IMR-90 (cell line): ENCODE measurements at regions not wholly inside any gene's neighbourhood (a gene's known extent, or its start where the extent isn't known, plus 50 kb on each side); places are given as distances from the start of the nearest gene placed in this dataset.

Source experiments
- ATAC-seq: fragments of 200-7000 bp; cut with Tn5 transposase; 2 replicates; pipeline ENCODE4 v1.9.1; 2020; ENCODE audit warnings: low read depth, mild to moderate bottlenecking, moderate library complexity
- BruUV-seq: library from RNA; stranded (reverse); fragments of 400-500 nt; replicated peaks from 2 replicates; lab custom pipeline; 2021; lab: Mats Ljungman, UMichigan
- CTCF ChIA-PET: fragments of 300-600 bp; formaldehyde crosslinking; extraction: SDS; loops from one replicate; lab custom pipeline; 2021; ENCODE audit warnings: antibody characterized with exemption; lab: Yijun Ruan, JAX
- POLR2A ChIA-PET: fragments of 300-600 bp; sonication (Branson Sonifier 250); formaldehyde crosslinking; loops from one replicate; lab custom pipeline; 2022; ENCODE audit warnings: antibody characterized with exemption; ENCODE audit not compliant: unreplicated experiment; lab: Charles Lee
- DNase-seq: peaks from one replicate; pipeline ENCODE4 v3.0.0; 2013
- H2AFZ ChIP-seq: replicated peaks from 2 replicates; pipeline ENCODE3; 2013; ENCODE audit warnings: low read length, mild to moderate bottlenecking; ENCODE audit not compliant: poor library complexity
- H2AK5ac ChIP-seq: 2 replicates; pipeline ENCODE4 v1.6.1; 2013; ENCODE audit warnings: low read depth, low read length, inconsistent platforms
- H2AK9ac ChIP-seq: replicated peaks from 2 replicates; pipeline ENCODE3; 2013; ENCODE audit warnings: mild to moderate bottlenecking, low read depth, low read length, moderate library complexity; ENCODE audit not compliant: poor library complexity
- H2BK120ac ChIP-seq: 2 replicates; pipeline ENCODE4 v1.6.1; 2013; ENCODE audit warnings: low read depth, low read length, inconsistent platforms
- H2BK15ac ChIP-seq: 3 replicates; pipeline ENCODE4 v1.6.1; 2013; ENCODE audit warnings: low read depth, low read length, inconsistent platforms
- H2BK20ac ChIP-seq: 2 replicates; pipeline ENCODE4 v1.6.1; 2013; ENCODE audit warnings: low read depth, mild to moderate bottlenecking, inconsistent platforms, low read length, moderate library complexity
- H2BK5ac ChIP-seq: 2 replicates; pipeline ENCODE4 v1.6.1; 2013; ENCODE audit warnings: mild to moderate bottlenecking, low read depth, low read length, inconsistent platforms; ENCODE audit not compliant: poor library complexity, severe bottlenecking
- H3K14ac ChIP-seq: replicated peaks from 2 replicates; pipeline ENCODE4 v1.6.1; 2013; ENCODE audit warnings: low read depth, low read length, inconsistent platforms
- H3K18ac ChIP-seq: 2 replicates; pipeline ENCODE4 v1.6.1; 2013; ENCODE audit warnings: low read depth, low read length, control low read depth
- H3K23ac ChIP-seq: 2 replicates; pipeline ENCODE4 v1.6.1; 2013; ENCODE audit warnings: low read depth, low read length, inconsistent platforms
- H3K27ac ChIP-seq: 2 replicates; pipeline ENCODE4 v1.5.1; 2013; ENCODE audit warnings: mild to moderate bottlenecking, control low read depth, low read length; ENCODE audit not compliant: insufficient read depth
- H3K27me3 ChIP-seq: 2 replicates; pipeline ENCODE4 v1.6.1; 2013; ENCODE audit warnings: low read length; ENCODE audit not compliant: control insufficient read depth, insufficient read depth
- H3K36me3 ChIP-seq: 2 replicates; pipeline ENCODE4 v1.6.1; 2013; ENCODE audit warnings: low read length, mixed read lengths; ENCODE audit not compliant: control insufficient read depth, insufficient read depth
- H3K4ac ChIP-seq: 2 replicates; pipeline ENCODE4 v1.6.1; 2013; ENCODE audit warnings: low read depth, low read length, inconsistent platforms
- H3K4me1 ChIP-seq: 2 replicates; pipeline ENCODE4 v1.6.1; 2013; ENCODE audit warnings: low read length, mixed read lengths; ENCODE audit not compliant: control insufficient read depth, insufficient read depth
- H3K4me2 ChIP-seq: 2 replicates; pipeline ENCODE4 v1.6.1; 2013; ENCODE audit warnings: low read depth, mild to moderate bottlenecking, control low read depth, low read length, moderate library complexity
- H3K4me3 ChIP-seq: 2 replicates; pipeline ENCODE4 v1.5.1; 2013; ENCODE audit warnings: low read depth, mild to moderate bottlenecking, control low read depth, low read length, moderate library complexity; ENCODE audit not compliant: insufficient read depth
- H3K56ac ChIP-seq: 2 replicates; pipeline ENCODE4 v1.6.1; 2013; ENCODE audit warnings: low read length, inconsistent platforms; ENCODE audit not compliant: insufficient read depth; ENCODE audit errors: extremely low read depth
- H3K79me1 ChIP-seq, 2 experiments: 2 replicates each; pipeline ENCODE4 v1.6.1; 2013; ENCODE audit warnings: low read length in 2 of 2, inconsistent platforms in 1 of 2, low read depth in 1 of 2
- H3K9ac ChIP-seq: 2 replicates; pipeline ENCODE4 v1.6.1; 2013; ENCODE audit warnings: low read depth, low read length, control low read depth
- H3K9me1 ChIP-seq: 2 replicates; pipeline ENCODE4 v1.6.1; 2013; ENCODE audit warnings: low read length, inconsistent platforms; ENCODE audit not compliant: insufficient read depth
- H3K9me3 ChIP-seq: 2 replicates; pipeline ENCODE4 v1.6.1; 2013; ENCODE audit warnings: low read length; ENCODE audit not compliant: control insufficient read depth, insufficient read depth
- H4K20me1 ChIP-seq: 2 replicates; pipeline ENCODE4 v1.6.1; 2013; ENCODE audit warnings: low read length, inconsistent platforms; ENCODE audit not compliant: insufficient read depth
- H4K5ac ChIP-seq: 2 replicates; pipeline ENCODE4 v1.6.1; 2013; ENCODE audit warnings: mild to moderate bottlenecking, low read depth, low read length, control low read depth
- H4K8ac ChIP-seq, 2 experiments: 2 replicates each; pipeline ENCODE4 v1.6.1; 2013; ENCODE audit warnings: low read depth in 2 of 2, low read length in 2 of 2, control low read depth in 1 of 2, inconsistent platforms in 1 of 2
- H4K91ac ChIP-seq: 2 replicates; pipeline ENCODE4 v1.6.1; 2013; ENCODE audit warnings: low read depth, low read length, inconsistent platforms; ENCODE audit not compliant: insufficient read depth
- BHLHE40 ChIP-seq: fragments of 150-350 bp; IDR thresholded peaks from 2 replicates; pipeline ENCODE4 v1.6.1; 2016; ENCODE audit warnings: mild to moderate bottlenecking, low read depth, low read length
- CHD1 ChIP-seq: IDR thresholded peaks from 2 replicates; pipeline ENCODE4 v1.6.1; 2012; ENCODE audit warnings: low read depth, low read length, improper control_type of control experiment
- MAFK ChIP-seq: IDR thresholded peaks from 2 replicates; pipeline ENCODE4 v1.6.1; 2012; ENCODE audit warnings: low read depth, low read length, improper control_type of control experiment
- MXI1 ChIP-seq: IDR thresholded peaks from 2 replicates; pipeline ENCODE4 v1.6.1; 2012; ENCODE audit warnings: low read depth, mild to moderate bottlenecking, low read length, moderate library complexity, borderline replicate concordance
- NFE2L2 ChIP-seq: fragments of 150-350 bp; IDR thresholded peaks from 2 replicates; pipeline ENCODE4 v1.6.1; 2016; ENCODE audit warnings: low read depth, mild to moderate bottlenecking, low read length
- POLR2A ChIP-seq: IDR thresholded peaks from 2 replicates; pipeline ENCODE4 v1.6.1; 2012; ENCODE audit warnings: mild to moderate bottlenecking, low read depth, low read length
- RAD21 ChIP-seq: IDR thresholded peaks from 2 replicates; pipeline ENCODE4 v1.6.1; 2012; ENCODE audit warnings: low read length, improper control_type of control experiment
- RFX5 ChIP-seq: IDR thresholded peaks from 2 replicates; pipeline ENCODE4 v1.8.0; 2012; ENCODE audit warnings: low read depth, mild to moderate bottlenecking, low read length, moderate library complexity
- WGBS, 2 experiments: methylation state at CpG; one replicate each; pipeline versions ENCODE4 v1.1.5 to v1.1.7; 2013; ENCODE audit warnings: missing lambda C conversion rate in 2 of 2; ENCODE audit not compliant: insufficient read length in 1 of 2; ENCODE audit errors: extremely low coverage in 2 of 2; 5-methylcytosine and 5-hydroxymethylcytosine counted together
- dilution Hi-C: fragments of 300-500 bp; cut with HindIII; formaldehyde crosslinking; loops from one replicate; pipeline ENCODE4 v1.14.3; 2018; ENCODE audit warnings: low sequenced_read_pairs; ENCODE audit not compliant: unreplicated experiment
- in situ Hi-C: fragments of 300-500 bp; cut with MboI; formaldehyde crosslinking; loops from 3 replicates; pipeline ENCODE4 v1.14.3; 2019; ENCODE audit warnings: low sequenced_read_pairs, inconsistent platforms, mixed read lengths
- intact Hi-C: fragments of 100-400 bp; cut with micrococcal nuclease; formaldehyde crosslinking; loops from 2 replicates; pipeline ENCODE4 v1.10.0; 2022
- TF ChIP-seq, protein P1 (sequence below): fragments of 150-350 bp; IDR thresholded peaks from 2 replicates; pipeline ENCODE4 v1.6.1; 2017; ENCODE audit warnings: mild to moderate bottlenecking, antibody characterized with exemption, low read length, low read depth
- TF ChIP-seq, protein P2 (sequence below): fragments of 150-350 bp; IDR thresholded peaks from 2 replicates; pipeline ENCODE4 v1.6.1; 2016; ENCODE audit warnings: low read depth, mild to moderate bottlenecking, low read length, moderate library complexity, borderline replicate concordance

DNA sequence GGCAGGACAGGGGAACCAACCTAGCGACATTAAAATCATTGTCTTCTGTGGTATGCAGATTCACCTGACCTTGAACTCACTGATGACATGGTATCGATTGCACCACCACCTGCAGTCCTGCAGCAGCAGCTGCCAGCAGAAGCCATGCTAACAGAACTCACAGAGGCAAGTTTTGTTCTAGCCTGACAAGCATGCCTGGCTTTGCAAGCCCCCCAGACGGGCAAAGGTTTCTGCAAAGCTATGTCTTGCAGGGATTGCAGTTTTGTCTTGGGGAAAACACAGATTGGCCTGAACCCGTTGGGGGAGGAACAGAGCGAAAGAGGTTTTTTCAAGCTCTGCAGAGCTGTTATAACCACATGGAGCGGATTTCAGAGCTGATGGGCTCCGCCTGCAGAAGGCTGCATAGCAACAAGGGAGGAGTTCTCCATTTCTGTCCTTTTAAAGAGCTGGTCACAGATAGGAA lies 221.0 kb downstream of the HIPK3 start:
- no peak for DNase-seq
- ChIA-PET CTCF (interaction anchor here (0.6 kb wide), 1 partner anchor 23 kb away, joined by 3 read pairs; no protein-coding TSS in a partner anchor), POLR2A (no interaction called here)

More for the DNA sequence above, 221.0 kb downstream of the HIPK3 start:
- Histone ChIP-seq H2BK5ac (no peak overlapping the region), H3K9me3 (no peaks in the 10 kb centered on the region), H4K8ac (no peak overlapping the region), H3K79me1 (peaks cover 4 to 36% of the 10 kb centered on the region in 2 experiments; a peak in 3 of 4 replicates), H3K14ac (no peak overlapping the region), H2AK5ac (no peak overlapping the region), H2AFZ (no peak overlapping the region), H3K36me3 (no peaks in the 10 kb centered on the region), H2BK20ac (no peak overlapping the region), H4K5ac (no peak overlapping the region), H3K4me3 (no peak overlapping the region), H3K9me1 (peaks cover 5% of the 10 kb centered on the region; the same call in 1 of the 2 replicates), H3K4ac (no peak overlapping the region), H4K20me1 (no peaks in the 10 kb centered on the region; the same call in 1 of the 2 replicates), H3K27ac (no peak overlapping the region), H4K91ac (no peak overlapping the region), H2AK9ac (no peak overlapping the region), H3K23ac (no peak overlapping the region), H3K9ac (no peak overlapping the region), H3K56ac (no peak overlapping the region), H3K18ac (no peak overlapping the region), H3K4me2 (no peak overlapping the region), H3K27me3 (no peaks in the 10 kb centered on the region; the same call in 1 of the 2 replicates), H2BK120ac (no peak overlapping the region), H2BK15ac (no peak overlapping the region), H3K4me1 (peaks cover 4% of the 10 kb centered on the region; the same call in 1 of the 2 replicates)
- in situ Hi-C loops, result no loop called here
- intact Hi-C loops, result no loop called here
- BruUV-seq, result no TSS peak
- ATAC-seq, result no peak; the same call in 1 of the 2 replicates
- 31% methylated on average over 3 of the region's 7 CpGs; no CpG with 5 or more reads in 1 of the 2 experiments for WGBS, 2 experiments
- dilution Hi-C loops, result no loop called here
- TF ChIP-seq MAFK, result no peak
- no peak for TF ChIP-seq CHD1
- no peak for TF ChIP-seq BHLHE40
- TF ChIP-seq, protein P1, sequence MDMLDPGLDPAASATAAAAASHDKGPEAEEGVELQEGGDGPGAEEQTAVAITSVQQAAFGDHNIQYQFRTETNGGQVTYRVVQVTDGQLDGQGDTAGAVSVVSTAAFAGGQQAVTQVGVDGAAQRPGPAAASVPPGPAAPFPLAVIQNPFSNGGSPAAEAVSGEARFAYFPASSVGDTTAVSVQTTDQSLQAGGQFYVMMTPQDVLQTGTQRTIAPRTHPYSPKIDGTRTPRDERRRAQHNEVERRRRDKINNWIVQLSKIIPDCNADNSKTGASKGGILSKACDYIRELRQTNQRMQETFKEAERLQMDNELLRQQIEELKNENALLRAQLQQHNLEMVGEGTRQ, result no peak
- TF ChIP-seq, protein P2, sequence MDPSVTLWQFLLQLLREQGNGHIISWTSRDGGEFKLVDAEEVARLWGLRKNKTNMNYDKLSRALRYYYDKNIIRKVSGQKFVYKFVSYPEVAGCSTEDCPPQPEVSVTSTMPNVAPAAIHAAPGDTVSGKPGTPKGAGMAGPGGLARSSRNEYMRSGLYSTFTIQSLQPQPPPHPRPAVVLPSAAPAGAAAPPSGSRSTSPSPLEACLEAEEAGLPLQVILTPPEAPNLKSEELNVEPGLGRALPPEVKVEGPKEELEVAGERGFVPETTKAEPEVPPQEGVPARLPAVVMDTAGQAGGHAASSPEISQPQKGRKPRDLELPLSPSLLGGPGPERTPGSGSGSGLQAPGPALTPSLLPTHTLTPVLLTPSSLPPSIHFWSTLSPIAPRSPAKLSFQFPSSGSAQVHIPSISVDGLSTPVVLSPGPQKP, result no peak
- TF ChIP-seq RFX5, result no peak
- no peak for TF ChIP-seq MXI1
- no peak for TF ChIP-seq RAD21
- no peak for TF ChIP-seq NFE2L2
- TF ChIP-seq POLR2A, result no peak
